ENCODE measurements at regions not wholly inside any gene's neighbourhood (a gene's known extent, or its start where the extent isn't known, plus 50 kb on each side); places are given as distances from the start of the nearest gene placed in this dataset.

GRCh38 chr9:1331546-1332038, 281.4 kb downstream of the DMRT2 start:
- TF ChIP-seq POLR2A (IDR thresholded peaks at IDR 0.05) = no peak
- TF ChIP-seq CTCF (IDR thresholded peaks at IDR 0.05) = no peak

Data from transverse colon (tissue), 3 donors.